HEK293 (cell line): ENCODE measurements at regions not wholly inside any gene's neighbourhood (a gene's known extent, or its start where the extent isn't known, plus 50 kb on each side); places are given as distances from the start of the nearest gene placed in this dataset.

Experiments
- CTCF ChIA-PET: fragments of 350-600 bp; formaldehyde crosslinking; extraction: SDS; loops from one replicate; lab custom pipeline; 2021; ENCODE audit warnings: antibody characterized with exemption; lab: Yijun Ruan, JAX
- POLR2A ChIA-PET: fragments of 300-600 bp; formaldehyde crosslinking; extraction: SDS; loops from one replicate; lab custom pipeline; 2020; ENCODE audit warnings: antibody characterized with exemption, inconsistent platforms; lab: Yijun Ruan, JAX
- H3K27ac ChIP-seq: fragments of 200-500 bp; sonication (Bioruptor generic); 2 replicates; pipeline ENCODE4 v1.5.1; 2014; ENCODE audit warnings: low read depth, low read length, control low read depth, inconsistent platforms; ENCODE audit errors: extremely low read depth
- H3K36me3 ChIP-seq, 2 experiments: fragments of 200-500 bp in 1 of 2; sonication (Bioruptor generic) in 1 of 2; 1 replicate in 1 of 2; 2 replicates in 1 of 2; pipeline ENCODE4 v1.5.1; 2014 to 2017; ENCODE audit warnings: inconsistent platforms in 2 of 2, low read length in 2 of 2; ENCODE audit not compliant: control insufficient read depth in 2 of 2, insufficient read depth in 1 of 2
- H3K4me1 ChIP-seq: fragments of 200-500 bp; sonication (Bioruptor generic); 2 replicates; pipeline ENCODE4 v1.5.1; 2014; ENCODE audit warnings: mild to moderate bottlenecking, low read length, inconsistent platforms; ENCODE audit not compliant: control insufficient read depth, insufficient read depth
- H3K4me3 ChIP-seq: 2 replicates; pipeline ENCODE4 v1.5.1; 2011; ENCODE audit warnings: low read depth, mild to moderate bottlenecking, control low read depth, low read length, moderate library complexity
- H3K9me3 ChIP-seq: fragments of 200-500 bp; sonication (Bioruptor generic); 2 replicates; pipeline ENCODE4 v1.5.1; 2014; ENCODE audit warnings: low read depth, low read length, inconsistent platforms; ENCODE audit not compliant: control insufficient read depth, insufficient read depth
- GLIS1 ChIP-seq: fragments of 450-650 bp; formaldehyde crosslinking; IDR thresholded peaks from 2 replicates; pipeline ENCODE4 v1.5.1; 2016; ENCODE audit warnings: missing biosample characterization, missing genetic modification characterization
- KLF10 ChIP-seq: fragments of 450-650 bp; IDR thresholded peaks from 2 replicates; pipeline ENCODE4 v1.5.1; 2018; ENCODE audit warnings: missing biosample characterization, mild to moderate bottlenecking, missing genetic modification characterization
- MZF1 ChIP-seq: fragments of 450-650 bp; formaldehyde crosslinking; IDR thresholded peaks from 2 replicates; pipeline ENCODE4 v1.5.1; 2017; ENCODE audit warnings: missing biosample characterization, missing genetic modification characterization, borderline replicate concordance
- PRDM1 ChIP-seq: fragments of 450-650 bp; formaldehyde crosslinking; IDR thresholded peaks from 2 replicates; pipeline ENCODE4; 2016; ENCODE audit warnings: missing biosample characterization, missing genetic modification characterization
- PRDM10 ChIP-seq: fragments of 450-650 bp; formaldehyde crosslinking; IDR thresholded peaks from 2 replicates; pipeline ENCODE4 v1.5.1; 2016; ENCODE audit warnings: missing biosample characterization, missing genetic modification characterization
- SCRT2 ChIP-seq: fragments of 450-650 bp; formaldehyde crosslinking; IDR thresholded peaks from 2 replicates; pipeline ENCODE4 v1.5.1; 2016; ENCODE audit warnings: missing biosample characterization, missing genetic modification characterization
- SP7 ChIP-seq: fragments of 450-650 bp; formaldehyde crosslinking; IDR thresholded peaks from 2 replicates; pipeline ENCODE4 v1.5.1; 2016; ENCODE audit warnings: missing biosample characterization, missing genetic modification characterization
- TRIM28 ChIP-seq: IDR thresholded peaks from 2 replicates; pipeline ENCODE4 v1.6.1; 2011; ENCODE audit warnings: low read length, control low read depth, borderline replicate concordance
- ZBTB48 ChIP-seq: fragments of 450-650 bp; formaldehyde crosslinking; IDR thresholded peaks from 2 replicates; pipeline ENCODE4 v1.5.1; 2016; ENCODE audit warnings: missing biosample characterization, missing genetic modification characterization
- ZFP69B ChIP-seq: fragments of 450-650 bp; formaldehyde crosslinking; IDR thresholded peaks from 2 replicates; pipeline ENCODE4 v1.5.1; 2016; ENCODE audit warnings: missing biosample characterization, missing genetic modification characterization
- ZIC2 ChIP-seq: fragments of 450-650 bp; formaldehyde crosslinking; IDR thresholded peaks from 2 replicates; pipeline ENCODE4 v1.5.1; 2016; ENCODE audit warnings: missing biosample characterization, missing genetic modification characterization
- ZNF184 ChIP-seq: fragments of 450-650 bp; IDR thresholded peaks from 2 replicates; pipeline ENCODE4 v1.5.1; 2018; ENCODE audit warnings: missing biosample characterization, mild to moderate bottlenecking, missing genetic modification characterization
- ZNF24 ChIP-seq: fragments of 450-650 bp; formaldehyde crosslinking; IDR thresholded peaks from 2 replicates; pipeline ENCODE4 v1.5.1; 2016; ENCODE audit warnings: missing biosample characterization, missing genetic modification characterization
- ZNF341 ChIP-seq: fragments of 450-650 bp; formaldehyde crosslinking; IDR thresholded peaks from 2 replicates; pipeline ENCODE4; 2016; ENCODE audit warnings: low read depth, missing biosample characterization, missing genetic modification characterization
- ZNF398 ChIP-seq: fragments of 450-650 bp; formaldehyde crosslinking; IDR thresholded peaks from 2 replicates; pipeline ENCODE4 v1.5.1; 2017; ENCODE audit warnings: missing biosample characterization, missing genetic modification characterization
- ZNF416 ChIP-seq: fragments of 450-650 bp; formaldehyde crosslinking; IDR thresholded peaks from 2 replicates; pipeline ENCODE4 v1.5.1; 2016; ENCODE audit warnings: missing biosample characterization, missing genetic modification characterization
- ZNF510 ChIP-seq: fragments of 450-650 bp; formaldehyde crosslinking; IDR thresholded peaks from 2 replicates; pipeline ENCODE4 v1.5.1; 2018; ENCODE audit warnings: mild to moderate bottlenecking, missing genetic modification characterization, missing biosample characterization; ENCODE audit not compliant: insufficient replicate concordance
- ZNF561 ChIP-seq: fragments of 450-650 bp; IDR thresholded peaks from 2 replicates; pipeline ENCODE4 v1.5.1; 2018; ENCODE audit warnings: missing biosample characterization, missing genetic modification characterization, borderline replicate concordance
- ZNF596 ChIP-seq: fragments of 450-650 bp; IDR thresholded peaks from 2 replicates; pipeline ENCODE4 v1.5.0; 2018; ENCODE audit warnings: missing biosample characterization, mild to moderate bottlenecking, missing genetic modification characterization, moderate library complexity
- ZNF610 ChIP-seq: fragments of 450-650 bp; formaldehyde crosslinking; IDR thresholded peaks from 2 replicates; pipeline ENCODE4 v1.5.1; 2016; ENCODE audit warnings: missing biosample characterization, missing genetic modification characterization, borderline replicate concordance
- ZNF623 ChIP-seq: fragments of 450-650 bp; formaldehyde crosslinking; IDR thresholded peaks from 2 replicates; pipeline ENCODE4 v1.5.1; 2016; ENCODE audit warnings: missing biosample characterization, missing genetic modification characterization
- ZNF701 ChIP-seq: fragments of 450-650 bp; formaldehyde crosslinking; IDR thresholded peaks from 2 replicates; pipeline ENCODE4 v1.5.1; 2016; ENCODE audit warnings: missing biosample characterization, missing genetic modification characterization
- ZNF837 ChIP-seq: fragments of 450-650 bp; formaldehyde crosslinking; IDR thresholded peaks from 2 replicates; pipeline ENCODE4 v1.5.1; 2016; ENCODE audit warnings: missing biosample characterization, missing genetic modification characterization
- ZSCAN30 ChIP-seq: fragments of 450-650 bp; IDR thresholded peaks from 2 replicates; pipeline ENCODE4 v1.5.1; 2018; ENCODE audit warnings: missing biosample characterization, mild to moderate bottlenecking, missing genetic modification characterization, moderate library complexity
- TF ChIP-seq, protein P1 (sequence below): fragments of 450-650 bp; formaldehyde crosslinking; IDR thresholded peaks from 2 replicates; pipeline ENCODE4 v1.5.1; 2017; ENCODE audit warnings: missing biosample characterization, missing genetic modification characterization
- TF ChIP-seq, protein P2 (sequence below): fragments of 450-650 bp; formaldehyde crosslinking; IDR thresholded peaks from 2 replicates; pipeline ENCODE4 v1.5.1; 2017; ENCODE audit warnings: missing biosample characterization, missing genetic modification characterization

- Histone ChIP-seq H3K9me3 (no peaks in the 10 kb centered on the region), H3K27ac (no peak overlapping the region), H3K4me1 (peaks cover 11% of the 10 kb centered on the region), H3K4me3 (no peak overlapping the region)
- CTCF ChIA-PET: no interaction called here
- POLR2A ChIA-PET: no interaction called here
- 0 out of 2 replicates have a peak, but pooled peaks have one; percentile 20 for TF ChIP-seq PRDM1 (tag by site-specific recombination)
- TF ChIP-seq SP7 (tag by site-specific recombination): peak; percentile 45; the same call in 1 of the 2 replicates
- 0 out of 2 replicates have a peak, but pooled peaks have one; percentile 49 for TF ChIP-seq ZNF184 (tag by site-specific recombination)
- TF ChIP-seq SCRT2: no peak
- TF ChIP-seq, all 188 proteins: peak for 3
- H3K36me3 ChIP-seq: no peaks in the 10 kb centered on the region
Measured at GRCh38 chr4:38189445-38189844, 229.2 kb downstream of the PTTG2 start.

DNA sequence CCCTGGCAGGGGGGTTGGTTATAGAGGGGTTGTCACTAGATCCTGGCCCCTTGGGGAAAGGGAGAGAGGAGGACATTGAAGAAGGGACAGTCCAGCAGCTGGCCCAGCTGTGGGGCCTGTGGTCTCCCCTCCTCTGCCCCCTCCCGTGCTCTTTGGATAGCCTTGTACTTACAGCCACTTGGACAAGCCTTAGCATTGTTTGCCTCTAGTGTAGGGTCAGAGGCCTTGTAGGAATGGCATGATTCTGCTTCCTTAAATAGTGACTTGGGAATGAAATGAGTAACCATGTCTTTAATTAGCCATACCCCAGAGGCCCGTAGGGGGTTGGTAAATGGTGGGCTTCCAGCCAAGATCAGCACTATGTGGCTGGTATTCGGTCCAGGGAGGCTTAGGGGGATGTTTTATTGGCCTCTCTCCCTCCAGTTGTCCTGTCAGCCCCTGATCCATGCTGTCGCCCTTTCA is 230.6 kb downstream of the PTTG2 start:
- CTCF ChIA-PET: no interaction called here
- POLR2A ChIA-PET: no interaction called here
- H3K4me3 ChIP-seq: no peak overlapping the region
- peak overlapping the region; percentile 76 for H3K27ac ChIP-seq
- peaks cover 11% of the 10 kb centered on the region for H3K4me1 ChIP-seq
- no peaks in the 10 kb centered on the region for H3K36me3 ChIP-seq
- H3K9me3 ChIP-seq: no peaks in the 10 kb centered on the region
- TF ChIP-seq ZNF623 (tag by site-specific recombination) (no peak), ZNF561 (tag by site-specific recombination) (peak; percentile 80; the same call in 1 of the 2 replicates), ZNF416 (tag by site-specific recombination) (no peak), ZNF596 (tag by site-specific recombination) (peak; percentile 52; the same call in 1 of the 2 replicates), ZNF837 (tag by site-specific recombination) (no peak), ZNF510 (tag by site-specific recombination) (no peak), ZNF398 (tag by site-specific recombination) (peak; percentile 42; the same call in 1 of the 2 replicates), ZNF341 (tag by site-specific recombination) (peak; percentile 46; the same call in 1 of the 2 replicates), ZNF701 (no peak), GLIS1 (tag by site-specific recombination) (peak; percentile 94), KLF10 (tag by site-specific recombination) (peak; percentile 55; the same call in 1 of the 2 replicates), PRDM10 (tag by site-specific recombination) (peak; percentile 45; the same call in 1 of the 2 replicates), ZNF610 (tag by site-specific recombination) (peak; percentile 70), MZF1 (tag by site-specific recombination) (peak; percentile 85; the same call in 1 of the 2 replicates), TRIM28 (peak; percentile 63; the same call in 1 of the 2 replicates), ZNF24 (tag by site-specific recombination) (0 out of 2 replicates have a peak, but pooled peaks have one; percentile 56), ZIC2 (tag by site-specific recombination) (peak; percentile 88), ZBTB48 (peak; percentile 63), SP7 (tag by site-specific recombination) (peak; percentile 92), ZFP69B (0 out of 2 replicates have a peak, but pooled peaks have one; percentile 41), ZSCAN30 (0 out of 2 replicates have a peak, but pooled peaks have one; percentile 42)
- TF ChIP-seq, protein P1, sequence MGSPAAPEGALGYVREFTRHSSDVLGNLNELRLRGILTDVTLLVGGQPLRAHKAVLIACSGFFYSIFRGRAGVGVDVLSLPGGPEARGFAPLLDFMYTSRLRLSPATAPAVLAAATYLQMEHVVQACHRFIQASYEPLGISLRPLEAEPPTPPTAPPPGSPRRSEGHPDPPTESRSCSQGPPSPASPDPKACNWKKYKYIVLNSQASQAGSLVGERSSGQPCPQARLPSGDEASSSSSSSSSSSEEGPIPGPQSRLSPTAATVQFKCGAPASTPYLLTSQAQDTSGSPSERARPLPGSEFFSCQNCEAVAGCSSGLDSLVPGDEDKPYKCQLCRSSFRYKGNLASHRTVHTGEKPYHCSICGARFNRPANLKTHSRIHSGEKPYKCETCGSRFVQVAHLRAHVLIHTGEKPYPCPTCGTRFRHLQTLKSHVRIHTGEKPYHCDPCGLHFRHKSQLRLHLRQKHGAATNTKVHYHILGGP (tag by site-specific recombination): no peak
- TF ChIP-seq, protein P2, sequence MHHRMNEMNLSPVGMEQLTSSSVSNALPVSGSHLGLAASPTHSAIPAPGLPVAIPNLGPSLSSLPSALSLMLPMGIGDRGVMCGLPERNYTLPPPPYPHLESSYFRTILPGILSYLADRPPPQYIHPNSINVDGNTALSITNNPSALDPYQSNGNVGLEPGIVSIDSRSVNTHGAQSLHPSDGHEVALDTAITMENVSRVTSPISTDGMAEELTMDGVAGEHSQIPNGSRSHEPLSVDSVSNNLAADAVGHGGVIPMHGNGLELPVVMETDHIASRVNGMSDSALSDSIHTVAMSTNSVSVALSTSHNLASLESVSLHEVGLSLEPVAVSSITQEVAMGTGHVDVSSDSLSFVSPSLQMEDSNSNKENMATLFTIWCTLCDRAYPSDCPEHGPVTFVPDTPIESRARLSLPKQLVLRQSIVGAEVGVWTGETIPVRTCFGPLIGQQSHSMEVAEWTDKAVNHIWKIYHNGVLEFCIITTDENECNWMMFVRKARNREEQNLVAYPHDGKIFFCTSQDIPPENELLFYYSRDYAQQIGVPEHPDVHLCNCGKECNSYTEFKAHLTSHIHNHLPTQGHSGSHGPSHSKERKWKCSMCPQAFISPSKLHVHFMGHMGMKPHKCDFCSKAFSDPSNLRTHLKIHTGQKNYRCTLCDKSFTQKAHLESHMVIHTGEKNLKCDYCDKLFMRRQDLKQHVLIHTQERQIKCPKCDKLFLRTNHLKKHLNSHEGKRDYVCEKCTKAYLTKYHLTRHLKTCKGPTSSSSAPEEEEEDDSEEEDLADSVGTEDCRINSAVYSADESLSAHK (tag by site-specific recombination): peak; percentile 68
